HepG2 (cell line): ENCODE measurements at regions not wholly inside any gene's neighbourhood (a gene's known extent, or its start where the extent isn't known, plus 50 kb on each side); places are given as distances from the start of the nearest gene placed in this dataset.

Experiments used
- ARID2 ChIP-seq: sonication (generic); formaldehyde crosslinking; IDR thresholded peaks from 2 replicates; pipeline ENCODE4 v1.8.1; 2022; ENCODE audit warnings: mild to moderate bottlenecking, missing genetic modification reagents, borderline replicate concordance
- TBP ChIP-seq: sonication (generic); formaldehyde crosslinking; IDR thresholded peaks from 2 replicates; pipeline ENCODE4 v1.5.0; 2020; ENCODE audit warnings: missing genetic modification reagents
- ZNF205 ChIP-seq: IDR thresholded peaks from 2 replicates; pipeline ENCODE4 v1.6.1; 2018; ENCODE audit warnings: missing biosample characterization, missing genetic modification reagents
- TF ChIP-seq, protein P1 (sequence below): sonication (generic); formaldehyde crosslinking; IDR thresholded peaks from 2 replicates; pipeline ENCODE4 v1.5.0; 2020; ENCODE audit warnings: mild to moderate bottlenecking, missing genetic modification reagents, borderline replicate concordance
- TF ChIP-seq, protein P2 (sequence below): conservative IDR thresholded peaks from 2 replicates; pipeline ENCODE4 v1.6.1; 2018; ENCODE audit warnings: missing genetic modification reagents

DNA sequence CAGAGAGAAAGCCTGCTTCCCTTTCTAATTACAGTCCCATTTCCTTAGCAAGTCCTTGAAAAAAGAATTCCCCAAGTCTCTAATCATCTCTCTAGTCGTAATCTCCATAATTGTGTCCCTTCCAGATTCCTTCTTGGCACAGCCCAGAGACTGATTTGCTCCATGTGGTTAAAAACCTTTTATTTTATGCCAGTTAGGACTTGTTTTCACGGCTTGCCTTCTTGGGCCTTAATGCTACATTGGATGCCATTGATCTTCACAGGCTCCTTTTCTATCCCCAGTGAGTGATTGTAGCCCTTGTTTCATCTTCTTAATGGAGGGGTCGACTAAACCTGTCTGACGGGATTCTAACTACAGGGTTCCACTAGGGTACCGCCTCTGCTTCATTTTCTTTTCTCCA is 650.6 kb upstream of the ARID1B start (continued):
- TF ChIP-seq, protein P1, sequence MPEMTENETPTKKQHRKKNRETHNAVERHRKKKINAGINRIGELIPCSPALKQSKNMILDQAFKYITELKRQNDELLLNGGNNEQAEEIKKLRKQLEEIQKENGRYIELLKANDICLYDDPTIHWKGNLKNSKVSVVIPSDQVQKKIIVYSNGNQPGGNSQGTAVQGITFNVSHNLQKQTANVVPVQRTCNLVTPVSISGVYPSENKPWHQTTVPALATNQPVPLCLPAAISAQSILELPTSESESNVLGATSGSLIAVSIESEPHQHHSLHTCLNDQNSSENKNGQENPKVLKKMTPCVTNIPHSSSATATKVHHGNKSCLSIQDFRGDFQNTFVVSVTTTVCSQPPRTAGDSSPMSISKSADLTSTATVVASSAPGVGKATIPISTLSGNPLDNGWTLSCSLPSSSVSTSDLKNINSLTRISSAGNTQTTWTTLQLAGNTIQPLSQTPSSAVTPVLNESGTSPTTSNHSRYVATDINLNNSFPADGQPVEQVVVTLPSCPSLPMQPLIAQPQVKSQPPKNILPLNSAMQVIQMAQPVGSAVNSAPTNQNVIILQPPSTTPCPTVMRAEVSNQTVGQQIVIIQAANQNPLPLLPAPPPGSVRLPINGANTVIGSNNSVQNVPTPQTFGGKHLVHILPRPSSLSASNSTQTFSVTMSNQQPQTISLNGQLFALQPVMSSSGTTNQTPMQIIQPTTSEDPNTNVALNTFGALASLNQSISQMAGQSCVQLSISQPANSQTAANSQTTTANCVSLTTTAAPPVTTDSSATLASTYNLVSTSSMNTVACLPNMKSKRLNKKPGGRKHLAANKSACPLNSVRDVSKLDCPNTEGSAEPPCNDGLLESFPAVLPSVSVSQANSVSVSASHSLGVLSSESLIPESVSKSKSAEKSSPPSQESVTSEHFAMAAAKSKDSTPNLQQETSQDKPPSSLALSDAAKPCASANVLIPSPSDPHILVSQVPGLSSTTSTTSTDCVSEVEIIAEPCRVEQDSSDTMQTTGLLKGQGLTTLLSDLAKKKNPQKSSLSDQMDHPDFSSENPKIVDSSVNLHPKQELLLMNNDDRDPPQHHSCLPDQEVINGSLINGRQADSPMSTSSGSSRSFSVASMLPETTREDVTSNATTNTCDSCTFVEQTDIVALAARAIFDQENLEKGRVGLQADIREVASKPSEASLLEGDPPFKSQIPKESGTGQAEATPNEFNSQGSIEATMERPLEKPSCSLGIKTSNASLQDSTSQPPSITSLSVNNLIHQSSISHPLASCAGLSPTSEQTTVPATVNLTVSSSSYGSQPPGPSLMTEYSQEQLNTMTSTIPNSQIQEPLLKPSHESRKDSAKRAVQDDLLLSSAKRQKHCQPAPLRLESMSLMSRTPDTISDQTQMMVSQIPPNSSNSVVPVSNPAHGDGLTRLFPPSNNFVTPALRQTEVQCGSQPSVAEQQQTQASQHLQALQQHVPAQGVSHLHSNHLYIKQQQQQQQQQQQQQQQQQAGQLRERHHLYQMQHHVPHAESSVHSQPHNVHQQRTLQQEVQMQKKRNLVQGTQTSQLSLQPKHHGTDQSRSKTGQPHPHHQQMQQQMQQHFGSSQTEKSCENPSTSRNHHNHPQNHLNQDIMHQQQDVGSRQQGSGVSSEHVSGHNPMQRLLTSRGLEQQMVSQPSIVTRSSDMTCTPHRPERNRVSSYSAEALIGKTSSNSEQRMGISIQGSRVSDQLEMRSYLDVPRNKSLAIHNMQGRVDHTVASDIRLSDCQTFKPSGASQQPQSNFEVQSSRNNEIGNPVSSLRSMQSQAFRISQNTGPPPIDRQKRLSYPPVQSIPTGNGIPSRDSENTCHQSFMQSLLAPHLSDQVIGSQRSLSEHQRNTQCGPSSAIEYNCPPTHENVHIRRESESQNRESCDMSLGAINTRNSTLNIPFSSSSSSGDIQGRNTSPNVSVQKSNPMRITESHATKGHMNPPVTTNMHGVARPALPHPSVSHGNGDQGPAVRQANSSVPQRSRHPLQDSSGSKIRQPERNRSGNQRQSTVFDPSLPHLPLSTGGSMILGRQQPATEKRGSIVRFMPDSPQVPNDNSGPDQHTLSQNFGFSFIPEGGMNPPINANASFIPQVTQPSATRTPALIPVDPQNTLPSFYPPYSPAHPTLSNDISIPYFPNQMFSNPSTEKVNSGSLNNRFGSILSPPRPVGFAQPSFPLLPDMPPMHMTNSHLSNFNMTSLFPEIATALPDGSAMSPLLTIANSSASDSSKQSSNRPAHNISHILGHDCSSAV = no peak
- TF ChIP-seq ARID2 (CRISPR knock-in tag) (no peak), TBP (CRISPR knock-in tag) (no peak), ZNF205 (CRISPR knock-in tag) (no peak)
- TF ChIP-seq, protein P2, sequence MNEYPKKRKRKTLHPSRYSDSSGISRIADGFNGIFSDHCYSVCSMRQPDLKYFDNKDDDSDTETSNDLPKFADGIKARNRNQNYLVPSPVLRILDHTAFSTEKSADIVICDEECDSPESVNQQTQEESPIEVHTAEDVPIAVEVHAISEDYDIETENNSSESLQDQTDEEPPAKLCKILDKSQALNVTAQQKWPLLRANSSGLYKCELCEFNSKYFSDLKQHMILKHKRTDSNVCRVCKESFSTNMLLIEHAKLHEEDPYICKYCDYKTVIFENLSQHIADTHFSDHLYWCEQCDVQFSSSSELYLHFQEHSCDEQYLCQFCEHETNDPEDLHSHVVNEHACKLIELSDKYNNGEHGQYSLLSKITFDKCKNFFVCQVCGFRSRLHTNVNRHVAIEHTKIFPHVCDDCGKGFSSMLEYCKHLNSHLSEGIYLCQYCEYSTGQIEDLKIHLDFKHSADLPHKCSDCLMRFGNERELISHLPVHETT (CRISPR knock-in tag) = no peak
